IPS-15b (cell line): ENCODE measurements at regions not wholly inside any gene's neighbourhood (a gene's known extent, or its start where the extent isn't known, plus 50 kb on each side); places are given as distances from the start of the nearest gene placed in this dataset.

Experiments used
- H3K27me3 ChIP-seq: one replicate; pipeline ENCODE4 v1.6.1; 2013; ENCODE audit warnings: low read length; ENCODE audit not compliant: control insufficient read depth, insufficient read depth
- H3K36me3 ChIP-seq: one replicate; pipeline ENCODE4 v1.6.1; 2013; ENCODE audit warnings: low read length; ENCODE audit not compliant: control insufficient read depth, insufficient read depth
- H3K4me1 ChIP-seq: one replicate; pipeline ENCODE4 v1.6.1; 2013; ENCODE audit warnings: mild to moderate bottlenecking, low read length; ENCODE audit not compliant: control insufficient read depth, insufficient read depth
- H3K4me3 ChIP-seq: one replicate; pipeline ENCODE4 v1.5.1; 2013; ENCODE audit warnings: low read depth, low read length
- H3K9ac ChIP-seq: one replicate; pipeline ENCODE4 v1.6.1; 2013; ENCODE audit warnings: low read depth, mild to moderate bottlenecking, low read length
- H3K9me3 ChIP-seq: one replicate; pipeline ENCODE4 v1.6.1; 2013; ENCODE audit warnings: mild to moderate bottlenecking, low read length; ENCODE audit not compliant: control insufficient read depth, insufficient read depth

GRCh38 chr3:24953060-24953771 lies 458.6 kb upstream of the THRB start:
- Histone ChIP-seq H3K9ac (no peak overlapping the region), H3K27me3 (peaks cover 99% of the 10 kb centered on the region), H3K9me3 (no peaks in the 10 kb centered on the region), H3K4me3 (no peak overlapping the region), H3K4me1 (peaks cover 4% of the 10 kb centered on the region), H3K36me3 (no peaks in the 10 kb centered on the region)

- H3K27me3 ChIP-seq: peaks cover 85% of the 10 kb centered on the region
Measured at GRCh38 chr3:24956613-24957012, 462.0 kb upstream of the THRB start.

DNA sequence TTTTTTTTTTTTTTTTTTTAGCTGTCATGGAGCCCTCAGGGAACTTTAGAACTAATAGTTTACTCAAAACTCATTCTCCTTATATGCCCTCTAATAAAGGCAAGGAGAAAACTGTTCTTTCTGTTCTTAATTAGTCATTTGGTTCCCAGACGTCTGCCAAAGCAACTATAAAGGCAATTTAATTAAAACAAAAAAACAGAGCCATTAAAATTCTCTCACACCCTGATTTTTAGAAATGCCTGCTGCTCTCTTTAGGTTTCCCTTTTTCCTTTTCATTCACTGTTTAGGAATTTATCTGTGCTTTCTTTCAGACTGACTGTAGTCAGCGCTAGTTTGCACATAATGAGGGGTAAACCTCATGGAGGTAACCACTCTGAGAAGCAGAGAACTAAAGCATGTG lies 463.6 kb upstream of the THRB start:
- H3K9ac ChIP-seq: no peak overlapping the region

More at GRCh38 chr3:24956613-24957012, 462.0 kb upstream of the THRB start:
- Histone ChIP-seq H3K4me1 (peaks cover 4% of the 10 kb centered on the region), H3K4me3 (no peak overlapping the region), H3K9me3 (no peaks in the 10 kb centered on the region), H3K9ac (no peak overlapping the region), H3K36me3 (no peaks in the 10 kb centered on the region)

DNA sequence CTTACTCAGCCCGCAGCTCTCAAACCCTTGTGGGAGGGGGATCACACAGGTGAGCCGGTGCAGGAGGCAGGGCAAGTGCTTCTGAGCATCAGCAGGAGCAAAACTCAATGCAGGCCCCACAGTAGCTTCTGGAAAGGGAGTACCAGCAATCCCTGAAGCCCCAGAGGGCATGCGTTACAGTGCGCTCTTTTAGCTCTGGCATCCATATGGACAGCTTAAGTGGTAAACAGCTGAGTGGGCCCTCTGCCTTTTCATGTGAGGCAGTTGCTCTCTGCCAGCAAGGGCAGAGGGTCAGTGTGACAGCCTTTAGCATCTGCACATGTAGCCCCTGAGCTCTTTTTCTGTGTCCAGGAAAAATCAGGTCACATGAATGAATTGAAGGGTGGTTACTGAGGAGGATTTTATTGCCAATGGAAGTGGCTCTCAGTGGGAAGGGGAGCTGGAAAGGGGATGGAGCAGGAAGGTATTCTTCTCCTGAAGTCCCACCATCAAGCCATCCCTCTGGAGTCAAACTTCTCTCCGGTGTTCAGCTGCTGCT lies 464.3 kb upstream of the THRB start:
- Histone ChIP-seq H3K4me3 (no peak overlapping the region), H3K9ac (no peak overlapping the region), H3K4me1 (no peaks in the 10 kb centered on the region), H3K36me3 (no peaks in the 10 kb centered on the region), H3K9me3 (no peaks in the 10 kb centered on the region), H3K27me3 (peaks cover 63% of the 10 kb centered on the region)

More for the DNA sequence above, 463.6 kb upstream of the THRB start:
- Histone ChIP-seq H3K9me3 (no peaks in the 10 kb centered on the region), H3K4me1 (peaks cover under 1% of the 10 kb centered on the region), H3K36me3 (no peaks in the 10 kb centered on the region), H3K27me3 (peaks cover 70% of the 10 kb centered on the region), H3K4me3 (no peak overlapping the region)

DNA sequence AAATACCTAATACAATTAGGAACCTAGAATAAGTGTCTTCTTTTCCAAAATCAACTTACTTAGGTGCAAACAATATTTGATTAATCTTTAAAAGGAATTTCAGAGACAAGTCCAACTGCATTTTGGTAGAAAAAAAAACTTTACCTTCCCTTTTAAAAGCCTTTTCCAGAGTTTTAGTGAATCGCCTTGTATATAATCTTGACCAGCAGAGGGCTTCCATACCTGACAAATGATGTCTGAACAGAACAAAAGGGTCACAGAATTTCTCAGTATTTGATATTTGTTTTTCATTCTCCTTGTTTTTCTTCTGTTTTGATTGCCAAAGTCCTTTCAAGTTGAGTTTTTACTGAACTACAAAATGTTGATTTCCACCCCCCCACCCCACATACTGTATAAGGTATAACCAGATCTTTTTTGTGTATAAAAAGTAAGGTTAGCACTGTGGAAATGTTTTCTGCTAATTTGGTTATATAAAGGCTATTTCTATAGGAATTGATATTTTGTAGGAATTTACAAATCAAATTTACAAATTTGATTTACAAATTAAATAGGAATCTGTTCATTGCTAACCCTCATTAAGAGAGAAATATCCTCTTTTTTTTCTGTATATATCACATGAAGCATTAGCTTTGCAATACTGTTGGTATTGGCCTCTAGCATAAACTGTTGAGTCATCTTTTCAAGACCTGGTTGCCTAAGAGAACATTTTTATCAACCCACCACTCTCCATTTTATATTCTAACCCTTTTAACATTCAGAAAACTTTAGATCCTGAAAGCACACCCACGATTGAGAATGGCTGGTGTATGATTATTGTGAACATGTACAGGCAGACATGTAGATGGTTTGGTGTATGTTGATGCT lies 464.1 kb upstream of the RARB start:
- H3K36me3 ChIP-seq: no peaks in the 10 kb centered on the region
- no peak overlapping the region for H3K9ac ChIP-seq
- no peaks in the 10 kb centered on the region for H3K9me3 ChIP-seq
- peaks cover 13% of the 10 kb centered on the region for H3K27me3 ChIP-seq
- H3K4me3 ChIP-seq: no peak overlapping the region
- H3K4me1 ChIP-seq: no peaks in the 10 kb centered on the region

DNA sequence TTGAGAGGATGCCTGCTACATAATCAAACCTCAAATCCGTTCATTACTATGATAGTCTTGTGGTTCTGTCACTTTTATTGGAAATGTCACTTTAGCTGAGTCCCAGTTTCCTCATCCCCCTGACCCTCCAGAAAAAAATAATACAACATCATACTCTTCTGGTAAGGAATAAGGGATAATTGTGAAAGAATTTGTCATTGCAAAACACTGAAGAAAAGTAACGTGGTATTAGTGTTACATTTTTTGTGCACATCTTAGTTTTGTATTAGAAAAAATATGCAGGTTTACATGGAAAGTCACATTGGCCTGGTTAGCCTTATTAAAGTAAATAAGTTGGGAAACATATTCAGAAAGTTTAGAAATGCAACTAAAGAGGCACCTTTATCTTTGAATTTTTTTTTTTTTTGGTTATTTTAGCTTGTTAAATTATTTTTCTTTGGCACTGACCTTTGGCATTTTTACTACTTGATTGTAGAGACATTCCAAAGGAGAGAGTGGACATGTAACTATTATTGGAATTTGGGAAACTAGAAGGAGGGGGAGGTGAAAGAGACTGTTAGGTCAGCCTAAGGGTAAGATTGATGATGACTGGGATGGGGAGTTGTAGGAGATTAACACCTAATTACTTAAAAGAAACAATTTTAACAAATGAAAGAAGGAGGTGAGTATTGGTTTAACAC lies 462.2 kb upstream of the RARB start:
- no peak overlapping the region for H3K9ac ChIP-seq
- no peaks in the 10 kb centered on the region for H3K9me3 ChIP-seq
- no peaks in the 10 kb centered on the region for H3K4me1 ChIP-seq
- H3K36me3 ChIP-seq: no peaks in the 10 kb centered on the region
- no peaks in the 10 kb centered on the region for H3K27me3 ChIP-seq
- no peak overlapping the region for H3K4me3 ChIP-seq

DNA sequence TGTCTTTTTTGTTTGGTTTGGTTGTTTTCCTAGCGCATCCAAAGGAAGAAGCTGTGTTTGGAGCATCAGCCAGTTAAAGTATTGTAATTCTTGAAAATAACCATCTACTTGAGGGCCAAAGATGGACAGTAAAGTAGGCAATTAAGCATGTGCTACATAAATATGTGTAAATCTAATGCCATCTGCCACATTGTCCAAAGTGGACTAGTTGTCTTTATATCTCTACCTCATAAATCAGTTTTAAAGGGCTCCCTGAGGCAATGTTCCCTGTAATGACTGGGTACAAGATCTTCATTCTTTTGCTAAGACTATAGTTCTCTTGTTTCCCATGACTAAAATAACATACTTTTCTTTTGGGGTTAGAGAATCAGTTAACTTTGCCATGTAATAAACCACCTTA lies 460.0 kb upstream of the RARB start:
- H3K9ac ChIP-seq: no peak overlapping the region
- no peaks in the 10 kb centered on the region for H3K36me3 ChIP-seq

DNA sequence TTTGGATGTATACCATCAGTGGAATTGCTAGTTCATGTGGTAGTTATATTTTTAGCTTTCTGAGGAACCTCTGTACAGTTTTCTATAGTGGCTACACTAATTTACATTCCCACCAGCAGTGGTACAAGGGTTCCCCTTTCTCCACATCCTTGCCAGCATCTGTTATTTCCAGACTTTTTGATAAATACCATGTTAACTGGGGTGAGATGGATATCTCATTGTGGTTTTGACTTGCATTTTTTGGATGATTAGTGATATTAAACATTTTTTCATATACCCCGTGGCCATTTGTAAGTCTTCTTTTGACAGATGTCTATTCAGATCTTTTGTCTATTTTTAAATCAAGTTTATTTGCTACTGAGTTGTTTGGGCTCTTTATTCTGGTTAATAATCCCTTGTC lies 455.6 kb upstream of the RARB start:
- no peaks in the 10 kb centered on the region for H3K36me3 ChIP-seq
- no peaks in the 10 kb centered on the region for H3K27me3 ChIP-seq
- no peaks in the 10 kb centered on the region for H3K9me3 ChIP-seq
- H3K4me1 ChIP-seq: no peaks in the 10 kb centered on the region
- H3K9ac ChIP-seq: no peak overlapping the region
- H3K4me3 ChIP-seq: no peak overlapping the region

More for the DNA sequence above, 460.0 kb upstream of the RARB start:
- Histone ChIP-seq H3K4me1 (no peaks in the 10 kb centered on the region), H3K4me3 (no peak overlapping the region), H3K9me3 (no peaks in the 10 kb centered on the region), H3K27me3 (no peaks in the 10 kb centered on the region)

- Histone ChIP-seq H3K9me3 (no peaks in the 10 kb centered on the region), H3K27me3 (no peaks in the 10 kb centered on the region), H3K36me3 (no peaks in the 10 kb centered on the region), H3K4me1 (no peaks in the 10 kb centered on the region), H3K9ac (no peak overlapping the region), H3K4me3 (no peak overlapping the region)
Measured at GRCh38 chr3:24981309-24981708, 446.8 kb upstream of the RARB start.

GRCh38 chr3:24981924-24982323 lies 446.1 kb upstream of the RARB start:
- H3K27me3 ChIP-seq: no peaks in the 10 kb centered on the region
- no peaks in the 10 kb centered on the region for H3K4me1 ChIP-seq
- no peak overlapping the region for H3K9ac ChIP-seq
- no peaks in the 10 kb centered on the region for H3K9me3 ChIP-seq
- H3K4me3 ChIP-seq: no peak overlapping the region
- H3K36me3 ChIP-seq: no peaks in the 10 kb centered on the region

- Histone ChIP-seq H3K9ac (no peak overlapping the region), H3K4me1 (no peaks in the 10 kb centered on the region), H3K27me3 (no peaks in the 10 kb centered on the region), H3K9me3 (no peaks in the 10 kb centered on the region), H3K4me3 (no peak overlapping the region), H3K36me3 (no peaks in the 10 kb centered on the region)
Measured at GRCh38 chr3:24985668-24986067, 442.4 kb upstream of the RARB start.
